Activated CD8-positive, alpha-beta memory T cell treated with anti-CD3 and anti-CD28 coated beads for 1 hour (primary cell): ENCODE measurements at regions not wholly inside any gene's neighbourhood (a gene's known extent, or its start where the extent isn't known, plus 50 kb on each side); places are given as distances from the start of the nearest gene placed in this dataset.
"Not testable (repeated sequence)": the region's sequence is repeated elsewhere in the genome, so short reads cannot be mapped to it uniquely, and the experiment has no call there.

Experiments used
- DNase-seq, 2 donors: peaks; one replicate each; pipeline ENCODE4 v3.0.0-alpha.2; 2020; ENCODE audit warnings: low read depth in 1 of 2; ENCODE audit errors: extremely low read depth in 1 of 2

- no peak for DNase-seq
Measured at GRCh38 chrX:39262641-39263040, 461.4 kb downstream of the MID1IP1 start.

DNA sequence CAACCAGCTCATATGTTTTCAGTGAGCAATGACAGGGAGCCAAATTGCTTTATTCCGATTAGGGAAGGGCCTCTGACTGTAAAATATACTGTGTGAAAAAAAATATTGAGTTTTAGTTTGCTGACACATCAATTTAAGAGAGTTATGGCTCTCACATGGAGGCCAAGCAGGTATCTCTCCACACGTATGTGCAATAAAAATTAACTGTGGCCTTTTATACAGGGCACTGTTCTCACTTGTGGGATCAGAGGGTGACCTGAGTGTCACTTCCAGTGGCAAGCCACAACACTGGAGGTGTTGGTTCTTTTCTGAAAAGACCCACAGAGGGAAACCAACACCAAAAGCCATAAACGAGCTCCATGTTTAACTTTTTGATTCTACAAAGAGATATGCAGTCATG, 462.8 kb downstream of the MID1IP1 start:
- no peak for DNase-seq

DNA sequence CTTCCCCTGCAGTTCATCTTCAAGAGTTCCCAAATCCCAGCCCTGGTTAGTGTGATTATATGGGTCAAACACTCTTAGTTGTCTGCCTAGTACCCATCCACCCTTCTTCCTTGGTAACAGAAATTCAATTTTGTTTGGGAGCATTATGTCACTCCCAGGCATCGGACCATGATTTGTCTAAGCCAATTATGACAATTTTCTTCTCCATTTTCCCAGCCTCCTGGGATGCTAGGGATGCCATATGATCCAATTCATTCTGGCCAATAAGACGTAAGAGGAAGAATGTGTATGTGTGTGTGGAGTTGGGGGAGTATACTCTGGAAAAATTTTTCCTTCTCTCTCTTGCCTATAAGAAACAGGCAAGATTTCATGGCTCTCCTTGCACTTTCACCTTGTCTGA, 465.9 kb downstream of the MID1IP1 start:
- DNase-seq = no peak

- no peak for DNase-seq
Measured at GRCh38 chrX:39268207-39268606, 466.9 kb downstream of the MID1IP1 start.

- no peak for DNase-seq
Measured at GRCh38 chrX:39275500-39276068, 474.3 kb downstream of the MID1IP1 start.

- DNase-seq = not testable (repeated sequence)
Measured at GRCh38 chrX:39277685-39278390, 476.6 kb downstream of the MID1IP1 start.

DNA sequence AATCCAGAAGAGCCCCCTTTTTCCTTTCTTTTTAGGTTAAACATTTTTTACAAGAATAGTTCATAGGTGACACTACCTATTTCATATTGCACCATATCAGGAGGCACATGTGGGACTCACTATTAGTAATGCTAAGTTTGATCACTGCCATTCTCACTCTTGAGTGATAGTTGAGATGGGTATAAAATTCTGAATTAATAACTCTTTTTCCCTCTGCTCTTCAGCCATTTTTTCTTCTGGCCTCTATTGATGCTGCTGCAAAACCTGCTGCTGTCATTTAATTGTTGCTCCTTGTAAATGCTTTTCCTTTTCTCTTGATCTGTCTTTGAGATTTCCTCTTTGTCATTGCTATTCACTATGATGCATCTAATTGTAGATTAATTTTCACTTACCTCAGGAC, 482.0 kb downstream of the MID1IP1 start:
- no peak for DNase-seq

DNA sequence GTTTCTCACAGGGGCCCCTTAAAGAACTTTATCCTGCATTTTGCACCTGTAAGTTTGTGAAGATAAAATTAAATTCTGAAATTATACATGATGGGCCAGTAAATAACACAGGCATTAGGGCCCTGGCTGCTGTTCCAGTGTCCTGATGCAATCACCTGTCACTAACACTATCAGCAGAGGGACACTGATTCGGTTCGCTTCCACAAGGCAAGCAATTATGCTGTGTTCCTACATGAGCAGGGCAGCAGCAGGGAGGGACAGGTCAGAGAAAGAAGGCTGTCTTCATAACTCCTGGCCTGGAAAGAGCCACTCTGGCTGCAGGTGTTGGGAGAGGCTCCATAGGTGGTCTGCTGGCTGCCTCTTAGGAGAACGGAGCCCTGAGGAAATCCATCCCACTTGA, 487.3 kb downstream of the MID1IP1 start:
- no peak for DNase-seq

DNA sequence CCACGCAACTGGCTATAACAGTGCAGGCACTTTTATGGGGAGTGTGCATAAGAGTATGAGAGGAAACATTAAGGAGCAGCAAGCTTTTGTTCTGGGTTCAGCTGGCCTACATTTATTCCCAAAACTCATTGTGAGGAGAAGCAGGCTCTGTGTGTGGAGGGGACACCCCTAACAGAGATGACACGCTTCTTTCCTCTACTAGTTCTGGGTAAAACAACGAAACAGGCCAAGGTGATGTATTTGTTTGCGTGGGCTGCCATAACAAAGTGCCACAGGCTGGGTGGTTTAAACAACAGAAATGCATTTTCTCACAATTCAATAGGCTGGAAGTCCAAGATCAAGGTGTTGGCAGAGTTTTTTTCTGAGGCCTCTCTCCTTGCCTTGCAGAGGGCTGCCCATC, 488.6 kb downstream of the MID1IP1 start:
- DNase-seq = no peak

DNA sequence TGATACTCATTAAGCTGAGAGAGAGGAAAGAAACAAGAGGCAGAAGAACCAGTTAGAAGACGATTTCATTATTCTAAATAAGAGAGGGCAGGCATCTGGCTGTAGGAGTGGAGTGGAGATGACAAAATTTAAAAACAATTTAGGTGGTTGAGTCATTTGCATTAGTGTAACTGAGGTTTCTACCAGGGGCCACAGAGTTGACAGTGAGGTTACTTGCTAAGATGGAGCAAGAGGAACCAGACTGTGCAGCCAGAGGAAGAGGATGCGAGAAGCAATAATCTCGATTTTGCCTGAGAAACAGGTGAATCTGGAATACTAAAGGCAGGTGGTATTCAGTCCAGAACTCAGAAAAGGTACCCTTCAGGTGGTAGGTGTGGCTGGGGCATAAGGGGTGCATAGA, 491.9 kb downstream of the MID1IP1 start:
- DNase-seq = no peak

DNA sequence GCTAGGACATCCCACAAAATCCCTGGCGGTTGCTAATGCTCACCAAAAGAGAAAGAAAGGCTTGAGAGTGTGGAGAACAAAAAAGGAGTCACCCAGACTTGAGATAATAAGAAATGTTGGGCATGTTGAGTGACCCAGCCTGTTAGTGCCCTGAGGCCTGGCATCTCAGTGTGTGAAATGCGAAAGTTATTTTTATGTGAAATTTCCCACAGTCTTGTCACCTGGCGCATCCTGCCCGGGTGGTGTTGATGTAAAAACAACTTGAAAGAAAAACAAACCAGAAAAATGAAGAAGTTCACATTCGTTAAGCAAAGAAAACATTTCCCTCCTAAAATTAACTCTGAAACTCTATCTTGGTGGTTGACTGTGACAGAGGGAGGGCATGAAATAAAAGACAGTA, 495.2 kb downstream of the MID1IP1 start:
- DNase-seq = no peak

- DNase-seq = no peak
Measured at GRCh38 chrX:39298821-39299220, 497.6 kb downstream of the MID1IP1 start.

DNA sequence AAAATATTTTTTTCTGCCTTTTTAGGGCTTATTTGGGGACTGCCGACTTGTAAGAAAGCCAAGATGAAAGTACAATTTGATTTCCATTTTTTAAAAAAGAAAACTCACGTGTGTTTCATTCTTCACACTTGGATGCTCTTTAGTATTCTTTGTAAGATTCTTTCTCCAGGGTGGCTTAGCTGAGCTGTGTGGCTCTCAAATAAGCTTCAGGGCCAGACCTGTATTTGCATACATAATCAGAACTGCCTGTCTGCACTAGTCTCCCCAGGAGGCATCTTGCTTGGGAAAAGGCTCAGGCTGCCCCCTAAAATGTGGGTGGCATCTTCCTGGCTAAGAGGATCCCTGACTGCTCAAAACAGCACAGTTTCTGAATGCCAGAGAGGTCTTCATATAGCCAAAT, 498.4 kb downstream of the MID1IP1 start:
- DNase-seq = no peak

GRCh38 chrX:39301036-39301435, 499.8 kb downstream of the MID1IP1 start:
- DNase-seq = no peak

DNA sequence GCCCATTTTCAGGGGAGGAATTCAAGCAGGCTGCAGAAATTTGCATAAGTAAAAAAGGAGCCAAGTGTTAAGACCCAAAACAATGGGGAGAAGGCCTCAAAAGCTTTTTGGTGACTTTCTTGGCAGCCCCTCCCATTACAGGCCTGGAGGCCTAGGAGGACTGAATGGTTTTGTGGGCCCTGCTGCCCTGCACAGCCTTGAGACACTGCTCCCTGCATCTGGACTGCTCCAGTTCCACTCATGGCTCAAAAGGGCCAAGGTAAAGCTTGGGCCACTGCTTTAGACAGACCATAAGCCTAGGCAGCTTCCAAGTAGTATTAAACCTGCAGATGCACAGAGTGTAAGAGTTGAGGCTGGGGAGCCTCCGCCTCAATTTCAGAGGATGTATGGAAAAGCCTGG, 501.6 kb downstream of the MID1IP1 start:
- DNase-seq = no peak

- no peak for DNase-seq
Measured at GRCh38 chrX:39304746-39305145, 503.5 kb downstream of the MID1IP1 start.

DNA sequence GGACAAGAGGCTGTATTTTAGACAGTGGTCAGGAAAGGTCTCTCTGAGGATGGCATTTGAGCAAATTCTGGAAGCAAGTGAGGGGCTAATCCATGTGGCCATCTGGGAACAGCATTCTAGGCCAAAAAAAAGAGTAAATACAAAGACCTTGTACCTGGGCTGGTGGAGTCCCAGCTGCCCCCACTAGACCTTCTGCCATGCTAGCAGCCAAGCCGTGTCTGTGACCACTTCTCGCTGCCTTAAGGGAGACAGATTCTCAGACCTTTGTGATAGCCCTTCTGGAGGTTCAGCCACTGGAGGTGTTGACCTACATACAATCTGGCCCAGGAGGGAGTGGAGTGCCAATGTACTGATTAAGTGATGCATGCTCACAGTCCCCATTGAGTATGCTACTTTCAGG, 506.2 kb downstream of the MID1IP1 start:
- DNase-seq = no peak

- no peak for DNase-seq
Measured at GRCh38 chrX:39308126-39308525, 506.9 kb downstream of the MID1IP1 start.

DNA sequence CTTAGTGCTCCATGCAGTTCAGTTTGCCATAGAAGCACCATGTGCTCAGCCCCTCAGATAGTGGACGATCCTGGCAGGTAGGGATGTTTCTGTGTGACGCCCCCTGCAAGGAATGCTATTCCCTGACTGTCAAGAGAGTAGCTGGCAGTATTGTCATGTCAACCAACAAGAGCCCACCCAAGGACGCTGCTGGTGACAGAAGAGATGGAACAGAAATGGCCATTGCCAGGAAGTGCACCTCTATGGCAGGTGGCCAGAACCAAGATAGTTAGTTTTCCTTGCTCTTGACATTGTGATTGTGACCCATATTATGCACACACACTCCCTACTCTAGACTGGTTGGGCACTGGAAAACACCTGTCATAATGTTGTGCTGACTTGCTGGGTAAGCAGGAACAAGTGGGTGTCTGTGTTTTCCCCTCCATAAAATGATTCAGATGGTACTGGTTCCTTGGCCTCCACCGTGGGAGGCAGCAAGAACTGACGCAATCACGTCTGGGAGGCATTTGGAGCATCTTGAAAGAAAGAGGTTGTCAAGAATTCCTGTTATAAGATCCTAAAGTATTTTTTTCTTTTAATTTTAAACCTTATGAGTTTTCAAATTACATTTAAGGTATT, 507.9 kb downstream of the MID1IP1 start:
- DNase-seq = no peak

DNA sequence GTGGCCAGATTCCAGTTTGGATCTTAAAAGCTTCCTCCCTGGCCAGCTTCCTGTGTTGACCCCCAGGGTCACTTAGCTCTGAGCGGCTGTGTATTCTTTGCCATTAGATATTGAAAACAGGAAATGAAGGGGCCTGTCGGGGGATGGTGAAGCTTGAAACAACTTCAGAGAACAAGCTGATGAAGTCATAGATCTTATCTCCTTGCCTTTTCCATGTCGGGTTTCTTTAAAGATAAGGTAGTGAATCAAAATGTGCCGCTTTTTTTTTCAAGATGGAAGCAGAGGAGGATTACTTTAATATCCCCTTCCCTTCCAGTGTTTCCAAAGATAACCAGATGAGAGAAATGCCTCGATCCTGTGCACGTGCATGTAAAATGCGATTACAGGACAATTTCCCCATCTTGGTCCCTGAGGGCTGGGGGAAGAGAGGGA, 508.5 kb downstream of the MID1IP1 start:
- no peak for DNase-seq

DNA sequence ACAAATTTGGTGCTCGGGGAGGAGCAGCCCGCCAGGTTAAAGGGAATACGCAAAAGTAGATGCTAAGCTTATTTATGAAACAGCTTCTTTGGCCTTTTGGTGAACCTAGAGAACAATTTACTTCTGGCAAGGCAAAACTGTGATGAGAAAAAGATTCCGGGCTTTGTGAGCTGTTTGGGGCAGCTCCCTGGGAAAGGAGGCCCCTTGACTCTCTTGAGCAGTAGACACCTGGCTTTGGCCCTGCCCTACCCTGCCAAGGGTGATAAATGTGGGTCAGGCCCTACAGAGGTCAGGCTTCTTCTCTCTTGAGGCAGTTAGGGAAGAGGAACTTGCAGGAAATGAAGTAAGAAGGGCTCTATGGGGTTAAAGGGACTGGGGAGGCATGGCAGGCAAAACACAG, 509.6 kb downstream of the MID1IP1 start:
- DNase-seq = no peak

GRCh38 chrX:39311646-39312045, 510.4 kb downstream of the MID1IP1 start:
- no peak for DNase-seq
